ENCODE measurements at regions not wholly inside any gene's neighbourhood (a gene's known extent, or its start where the extent isn't known, plus 50 kb on each side); places are given as distances from the start of the nearest gene placed in this dataset.
A peak's percentile ranks its signal among the peaks of the same experiment; 100 is the strongest.

DNA sequence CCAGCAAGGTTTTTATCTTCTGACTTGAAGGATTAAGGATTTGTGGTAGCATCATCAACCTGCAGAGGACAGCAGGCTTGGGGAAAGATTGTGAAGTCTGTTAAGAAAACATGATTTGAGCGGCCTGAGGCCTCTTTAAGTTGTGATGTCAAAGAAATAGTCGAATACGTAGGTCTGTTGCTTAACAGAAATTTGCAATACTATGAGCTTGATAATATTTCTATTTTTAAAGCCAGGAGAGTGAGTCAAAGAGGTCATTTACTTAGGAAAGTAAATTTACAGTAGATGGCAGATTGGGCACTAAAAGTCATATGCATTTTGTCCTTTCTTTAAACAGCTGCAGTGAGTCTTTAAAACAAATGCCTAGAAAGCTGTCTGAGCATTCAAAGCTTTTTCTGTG is 336.3 kb downstream of the DIPK2A start:
- DNase-seq: no peak

DNA sequence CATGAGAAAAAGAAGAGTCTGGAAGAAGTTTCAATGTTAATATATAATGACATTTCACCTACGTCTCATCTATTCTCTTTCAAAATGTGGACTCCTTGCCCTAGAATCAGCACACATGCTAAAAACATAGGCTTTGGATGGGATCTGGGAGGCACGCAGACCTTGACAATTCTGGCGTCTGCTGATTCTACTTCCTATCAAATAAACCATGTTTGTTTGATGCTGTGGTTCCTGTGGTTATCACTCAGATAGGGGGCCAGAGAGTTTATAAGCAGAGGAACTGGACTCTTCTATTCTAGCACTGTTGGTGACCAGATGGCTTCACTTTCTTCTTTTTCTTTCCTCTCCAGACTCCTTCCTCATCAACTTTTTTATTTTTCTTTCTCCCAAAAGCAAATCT is 336.8 kb downstream of the DIPK2A start:
- DNase-seq: no peak

DNA sequence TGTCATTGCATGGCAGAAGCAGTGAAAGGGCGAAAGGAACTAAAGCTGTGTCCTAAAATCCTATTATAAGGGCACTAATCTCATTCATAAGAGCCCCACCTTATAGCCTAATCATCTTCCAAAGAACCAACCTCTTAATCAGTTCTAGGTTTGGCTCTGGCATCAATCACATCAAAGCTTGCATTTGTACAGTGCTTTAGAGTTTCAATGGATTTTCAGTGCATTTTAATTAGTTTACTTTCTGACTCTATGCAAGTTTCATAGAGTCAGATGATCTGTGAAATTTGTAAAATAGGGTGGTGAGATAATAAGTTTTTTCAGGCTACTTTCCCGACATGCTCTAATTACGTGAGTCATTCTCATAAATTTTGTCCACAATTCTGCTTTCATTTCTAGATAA is 341.1 kb downstream of the DIPK2A start:
- DNase-seq: no peak

DNA sequence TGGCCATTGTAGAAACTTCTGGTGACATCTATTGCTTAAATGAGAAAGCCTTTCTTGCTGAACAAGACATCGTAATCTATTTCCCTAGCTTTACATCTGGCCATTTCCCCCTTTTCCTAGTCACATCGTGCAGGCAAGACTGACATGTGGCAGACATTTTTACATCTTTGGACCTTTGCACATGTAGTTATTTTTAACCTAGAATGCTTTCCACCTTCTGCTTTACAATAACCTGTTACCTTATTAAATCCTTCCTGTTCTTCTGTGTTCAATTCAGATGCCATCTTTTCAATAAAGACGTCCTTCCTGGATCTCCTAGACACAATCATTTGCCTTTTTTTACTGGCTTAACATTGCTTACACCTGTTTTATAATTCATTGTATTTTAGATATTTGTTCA is 343.3 kb downstream of the DIPK2A start:
- no peak for DNase-seq

DNA sequence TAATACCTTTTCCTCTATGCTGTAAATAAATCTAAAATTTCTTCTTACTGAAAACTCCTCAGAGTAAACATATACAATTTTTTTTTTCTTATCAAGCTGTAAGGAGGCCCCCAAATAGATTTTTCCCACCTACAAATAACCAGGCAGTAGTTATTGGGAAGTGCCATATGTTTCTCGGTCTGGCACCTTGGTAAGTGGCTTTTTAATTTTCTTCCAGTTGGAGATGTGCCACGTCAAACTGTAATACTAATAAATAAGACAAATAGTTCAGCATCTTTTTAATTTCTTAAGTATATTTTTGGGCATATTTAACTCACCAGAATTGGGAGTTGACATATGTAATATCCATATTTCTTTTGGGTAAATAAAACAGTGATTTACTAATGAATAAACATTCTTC is 346.3 kb downstream of the DIPK2A start:
- DNase-seq: no peak

DNA sequence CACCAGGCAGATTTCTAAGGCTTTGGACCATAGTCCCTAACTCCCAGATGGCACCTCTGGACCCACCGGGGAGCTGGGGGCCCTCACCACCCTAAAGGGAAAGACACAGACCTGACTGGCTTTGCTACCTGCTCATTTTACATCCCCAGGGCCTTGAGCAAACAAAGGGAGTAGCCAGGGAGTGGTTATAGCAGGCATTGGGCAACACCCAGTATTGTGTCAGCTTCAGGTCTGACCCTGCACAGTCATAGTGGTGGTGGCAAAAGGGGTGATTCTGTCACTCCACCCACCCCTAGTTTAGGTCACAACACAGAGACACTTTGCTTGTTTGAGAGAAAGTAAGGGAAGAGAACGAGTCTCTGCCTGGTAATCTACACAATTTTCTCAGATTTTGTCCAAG is 352.5 kb downstream of the DIPK2A start:
- no peak for DNase-seq

DNA sequence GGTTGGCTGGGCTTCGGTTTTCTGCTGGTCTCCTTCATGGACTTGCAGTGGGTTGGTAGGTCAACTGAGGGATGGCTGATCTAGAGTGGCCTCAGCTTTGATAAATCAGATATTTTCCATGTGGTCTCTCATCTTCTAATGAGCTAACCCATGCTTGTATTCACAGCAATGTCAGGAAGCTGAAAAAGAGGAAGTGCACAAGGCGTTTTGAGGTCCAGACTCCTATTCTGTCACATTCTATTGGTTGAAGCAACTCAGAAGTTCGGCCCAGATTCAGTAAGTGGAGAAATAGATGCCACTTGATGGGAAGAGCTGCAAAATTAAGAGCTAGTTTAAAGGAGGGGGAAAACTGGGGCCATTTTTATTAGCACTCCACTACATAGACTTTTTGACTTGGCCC is 361.2 kb downstream of the DIPK2A start:
- DNase-seq: no peak

DNA sequence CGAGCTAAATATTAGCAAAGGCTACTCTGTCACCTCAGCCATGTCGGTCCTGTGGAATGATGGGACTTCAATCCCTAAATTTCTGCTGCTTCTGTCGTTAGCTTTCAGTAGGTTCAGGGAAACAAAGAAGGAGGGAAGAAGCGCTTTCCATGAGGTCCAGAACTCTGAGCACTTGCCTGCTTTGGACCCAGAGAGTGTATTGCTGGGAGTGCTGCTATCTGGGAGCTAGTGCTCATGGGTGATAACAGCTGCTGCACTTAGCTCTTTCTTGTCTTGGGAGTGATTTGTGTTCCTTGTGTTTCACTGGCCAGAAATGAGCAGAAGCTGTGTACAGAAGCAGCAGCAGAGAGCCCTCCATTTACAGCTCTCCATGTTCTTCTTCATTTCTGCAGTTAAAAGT is 369.8 kb downstream of the DIPK2A start:
- DNase-seq: no peak

DNA sequence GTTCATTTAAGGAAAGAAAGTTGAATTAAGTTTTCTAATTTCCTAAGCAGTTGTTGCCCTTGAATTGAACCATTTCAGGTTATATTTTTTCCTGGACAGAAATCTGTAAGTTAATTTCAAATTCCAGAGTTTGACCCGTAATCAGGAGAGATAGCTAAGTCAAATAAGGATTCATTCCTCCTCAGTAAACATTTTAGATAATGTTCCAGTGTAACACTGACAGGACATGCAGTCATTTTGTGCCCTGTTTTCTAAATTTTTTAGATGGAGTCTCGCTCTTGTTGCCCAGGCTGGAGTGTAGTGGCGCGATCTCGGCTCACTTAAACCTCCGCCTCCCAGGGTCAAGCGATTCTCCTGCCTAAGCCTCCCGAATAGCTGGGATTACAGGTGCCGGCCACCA is 371.7 kb downstream of the DIPK2A start:
- DNase-seq: no peak

DNA sequence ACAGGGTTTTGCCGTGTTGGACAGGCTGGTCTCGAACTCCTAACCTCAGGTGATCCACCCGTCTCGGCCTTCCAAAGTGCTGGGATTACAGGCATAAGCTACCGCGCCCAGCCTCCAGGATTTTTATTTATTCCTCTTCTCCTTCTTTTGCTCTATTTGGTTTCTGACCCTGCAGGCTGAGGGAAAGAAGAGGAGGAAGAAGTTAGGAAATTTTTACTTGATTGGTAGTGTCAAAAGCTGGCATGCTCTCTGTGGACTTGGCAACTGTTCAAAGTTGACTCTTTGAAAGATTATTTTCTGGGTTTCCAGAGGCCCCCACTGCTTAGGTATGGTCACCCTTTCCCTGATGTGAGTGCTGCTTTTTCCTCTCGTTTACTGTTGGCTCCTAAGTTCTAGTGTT is 372.2 kb downstream of the DIPK2A start:
- no peak for DNase-seq

DNA sequence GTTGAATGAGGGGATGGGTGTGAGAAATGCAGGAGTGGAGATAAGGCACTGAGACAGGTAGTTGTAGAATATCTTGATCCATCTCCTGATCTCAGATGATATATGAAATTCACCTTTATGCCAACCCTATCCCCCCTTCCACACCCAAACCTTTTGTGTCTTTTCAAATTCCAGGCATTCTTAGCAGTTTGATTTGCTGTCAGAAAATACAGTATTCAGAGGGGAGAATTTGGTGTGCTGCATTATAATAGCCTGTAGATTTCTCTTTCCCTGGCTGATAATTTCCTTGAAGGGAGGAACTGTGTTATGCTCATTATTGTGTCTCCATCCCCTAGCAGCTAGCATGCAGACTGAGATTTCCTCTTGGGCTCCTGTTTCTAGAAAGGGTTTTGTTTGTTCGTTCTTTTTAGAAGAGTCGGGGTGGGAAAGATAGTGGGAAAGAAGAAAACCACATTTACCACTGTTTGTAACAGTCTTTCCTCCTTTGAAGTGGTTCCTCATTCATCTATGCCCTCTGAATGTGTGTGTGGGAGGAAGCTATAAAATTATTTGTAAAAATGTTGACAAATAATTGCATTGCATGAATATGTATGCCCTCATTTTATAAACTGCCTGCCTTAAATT is 373.4 kb downstream of the DIPK2A start:
- DNase-seq: peak; percentile 10

DNA sequence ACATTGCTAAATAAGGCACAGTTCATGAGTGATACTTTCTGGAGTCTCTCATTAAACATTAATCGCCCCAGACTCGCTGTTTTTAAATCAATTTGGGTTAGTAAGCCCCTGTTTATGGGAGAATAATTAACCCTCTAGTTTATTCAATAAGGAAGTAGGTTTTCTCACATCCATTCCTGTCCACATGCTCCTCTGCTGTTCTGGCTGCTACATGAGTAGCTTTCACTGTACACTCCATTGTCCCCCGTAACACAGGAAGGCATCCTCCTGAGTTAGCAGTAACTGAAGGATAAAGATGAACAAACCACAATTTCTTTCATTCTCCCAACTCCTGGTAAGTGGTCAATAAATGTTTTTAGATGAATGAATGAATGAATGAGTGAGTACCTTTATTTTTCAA is 378.5 kb downstream of the DIPK2A start:
- no peak for DNase-seq

DNA sequence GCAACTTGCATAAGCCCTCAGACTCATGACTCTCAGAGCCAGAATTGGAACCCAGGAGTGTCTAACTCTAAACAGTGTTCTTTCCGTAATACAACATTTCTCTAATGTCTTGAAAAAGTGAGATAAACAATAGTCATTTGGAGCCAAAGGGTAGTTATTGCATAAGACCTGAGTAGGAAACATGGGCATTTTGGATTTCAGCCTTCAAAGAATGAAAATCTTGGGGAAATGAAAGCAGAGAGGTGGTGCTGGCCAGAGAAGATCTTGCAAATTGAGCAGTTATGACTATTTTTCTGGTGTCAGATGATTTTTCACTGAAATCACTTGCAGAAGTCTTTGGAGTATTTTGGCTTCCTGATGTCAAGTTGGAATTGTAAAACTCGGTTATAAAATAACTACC is 379.4 kb downstream of the DIPK2A start:
- DNase-seq: no peak

DNA sequence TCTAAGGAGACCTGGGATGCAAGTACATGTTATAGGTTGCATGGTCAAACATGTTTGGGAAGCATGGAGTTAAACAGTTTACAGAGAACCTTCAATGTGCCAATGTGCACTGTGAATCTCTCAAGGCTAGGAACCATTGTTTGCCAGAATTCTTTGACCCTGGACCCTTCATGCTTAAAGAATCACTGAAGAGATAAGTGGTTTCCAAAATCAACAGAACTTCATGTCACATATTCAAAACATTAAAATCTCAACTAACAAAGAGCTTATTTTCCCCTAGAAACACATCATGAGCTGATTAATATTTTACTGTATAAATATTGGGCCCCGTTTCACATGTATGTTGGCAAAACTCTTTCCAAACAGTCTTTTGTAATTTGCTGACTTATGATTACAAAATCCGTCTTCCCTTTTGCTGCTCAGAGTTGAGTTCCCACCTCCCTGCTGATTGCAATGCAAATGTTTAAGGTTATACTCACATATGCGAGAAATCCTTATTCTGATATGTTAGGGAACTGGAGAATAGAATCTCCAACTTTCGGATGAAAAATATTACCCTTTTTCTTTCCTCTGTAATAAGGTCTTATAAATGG is 380.2 kb downstream of the DIPK2A start:
- no peak for DNase-seq

DNA sequence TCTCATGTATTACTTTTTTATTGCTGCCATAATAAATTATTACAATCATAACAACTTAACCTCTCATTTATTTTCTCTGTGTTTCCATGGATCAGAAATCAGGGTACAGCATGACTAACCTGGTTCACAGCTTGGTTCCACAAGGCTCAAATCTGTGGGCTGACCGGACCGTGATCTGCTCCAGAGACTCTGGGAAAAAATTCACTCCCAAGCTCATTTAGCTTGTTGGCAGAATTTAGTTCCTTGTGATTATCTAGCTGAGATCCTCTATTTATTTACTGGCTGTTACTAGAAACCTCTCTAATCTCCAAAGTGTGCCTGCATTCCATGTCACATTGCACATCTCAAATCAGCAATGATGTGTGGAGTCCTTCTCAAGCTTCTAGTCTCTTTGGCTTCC is 386.6 kb downstream of the DIPK2A start:
- DNase-seq: no peak

DNA sequence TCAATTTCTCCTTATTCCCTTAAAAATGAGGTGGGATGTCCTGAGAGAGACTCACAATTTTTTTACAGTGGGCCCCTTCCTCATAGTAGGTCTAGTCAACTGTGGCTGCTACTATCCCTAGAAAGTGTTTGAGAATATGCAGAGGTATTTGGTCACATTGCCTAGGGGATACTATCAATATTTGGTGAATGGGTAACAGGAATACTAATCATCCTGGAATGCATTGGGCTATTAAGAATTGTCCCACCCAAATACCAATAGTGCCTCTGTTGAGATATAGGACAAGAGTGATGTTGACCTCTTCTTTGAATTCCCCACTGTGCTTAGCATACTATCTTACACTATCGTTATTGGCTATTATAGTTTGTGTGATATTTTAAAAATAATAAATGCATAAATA is 389.4 kb downstream of the DIPK2A start:
- DNase-seq: no peak

DNA sequence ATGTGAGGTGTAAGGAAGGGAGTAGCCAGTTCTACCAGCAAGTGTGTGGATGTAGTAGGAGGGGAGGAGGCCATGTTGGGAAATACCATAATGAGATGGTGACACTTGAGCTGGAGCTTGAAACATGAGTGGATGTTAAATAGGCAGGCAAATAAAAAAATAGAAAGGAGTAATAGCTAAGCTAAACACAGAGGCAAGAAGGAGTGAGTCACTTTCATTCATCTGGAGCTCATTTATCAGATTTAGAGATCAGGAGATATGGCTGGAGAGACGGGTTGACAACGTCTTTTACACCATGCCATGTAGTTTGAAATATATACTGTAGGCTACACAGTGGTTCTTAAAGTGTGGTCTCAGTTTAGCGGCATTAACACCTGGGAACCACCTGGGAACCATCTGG is 390.5 kb downstream of the DIPK2A start:
- DNase-seq: no peak

DNA sequence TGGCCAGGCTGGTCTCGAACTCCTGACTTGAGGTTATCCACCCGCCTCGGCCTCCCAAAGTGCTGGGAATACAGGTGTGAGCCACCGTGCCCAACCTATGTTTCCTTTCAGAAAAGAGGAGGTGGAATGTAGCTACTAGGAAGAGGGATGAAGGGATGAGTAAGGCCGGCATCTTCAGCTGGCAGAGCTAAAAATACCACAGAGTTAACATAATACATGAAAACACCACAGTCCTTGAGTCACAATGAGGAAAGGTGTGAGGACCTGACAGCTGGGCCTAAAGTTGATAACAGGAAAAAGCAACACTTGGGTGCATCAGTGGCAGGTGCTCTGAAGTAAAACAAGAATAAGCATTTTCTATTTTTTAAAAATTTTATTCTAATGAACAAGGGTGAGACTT is 392.2 kb downstream of the DIPK2A start:
- no peak for DNase-seq

DNA sequence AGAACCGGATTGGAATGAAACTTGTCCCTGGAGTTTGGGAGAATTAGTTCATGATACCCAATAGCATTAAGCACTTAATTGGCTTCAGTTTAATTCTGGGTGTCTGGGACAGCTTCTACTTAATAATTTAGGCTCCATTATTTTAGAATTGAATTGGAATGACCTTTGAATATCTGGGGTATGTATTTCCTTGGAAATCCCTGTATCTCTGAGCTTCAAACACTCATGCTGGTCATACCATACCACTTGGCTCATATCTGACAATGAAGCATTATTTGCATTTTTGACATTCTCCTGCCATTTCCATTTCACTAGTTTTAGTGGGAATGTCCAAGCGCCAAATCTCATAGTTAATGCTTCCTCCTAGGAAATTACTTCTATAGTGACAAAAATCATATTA is 393.1 kb downstream of the DIPK2A start:
- no peak for DNase-seq

DNA sequence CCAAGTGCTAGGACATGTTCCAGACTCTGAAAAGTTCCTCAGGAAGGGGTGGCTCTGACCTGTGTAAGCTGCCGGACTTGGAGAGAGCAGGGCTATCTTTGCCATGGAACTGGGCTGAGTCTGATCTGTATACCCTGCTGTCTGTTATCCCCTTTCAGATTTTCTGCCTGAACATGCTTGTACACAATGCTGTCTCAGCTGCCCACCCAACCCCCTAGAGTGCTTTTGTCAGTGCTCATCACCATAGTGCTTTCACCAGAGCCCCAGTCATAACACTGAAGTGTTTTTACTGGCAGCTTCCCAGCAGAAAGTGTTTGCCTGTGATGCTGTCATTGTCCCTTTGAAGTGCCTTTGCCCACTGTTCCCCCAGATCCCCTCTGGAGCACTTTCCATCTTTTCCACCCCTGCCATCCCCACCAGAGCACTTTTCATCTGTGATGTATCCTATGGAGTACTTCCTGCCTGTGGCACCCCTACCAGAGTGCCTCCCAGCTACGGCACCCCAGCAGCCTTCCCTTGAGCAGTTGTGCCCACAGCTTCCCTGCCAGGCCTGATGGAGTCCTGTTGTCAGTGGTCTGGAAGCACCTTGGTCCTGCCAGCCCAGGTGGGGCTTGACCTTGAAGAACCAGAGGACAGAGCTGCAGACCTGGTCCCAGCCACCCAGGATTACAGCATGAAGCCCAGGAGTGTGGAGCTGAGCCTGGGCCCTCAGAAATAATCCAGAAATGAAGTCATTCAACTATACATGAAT is 397.7 kb downstream of the DIPK2A start:
- no peak for DNase-seq

DNA sequence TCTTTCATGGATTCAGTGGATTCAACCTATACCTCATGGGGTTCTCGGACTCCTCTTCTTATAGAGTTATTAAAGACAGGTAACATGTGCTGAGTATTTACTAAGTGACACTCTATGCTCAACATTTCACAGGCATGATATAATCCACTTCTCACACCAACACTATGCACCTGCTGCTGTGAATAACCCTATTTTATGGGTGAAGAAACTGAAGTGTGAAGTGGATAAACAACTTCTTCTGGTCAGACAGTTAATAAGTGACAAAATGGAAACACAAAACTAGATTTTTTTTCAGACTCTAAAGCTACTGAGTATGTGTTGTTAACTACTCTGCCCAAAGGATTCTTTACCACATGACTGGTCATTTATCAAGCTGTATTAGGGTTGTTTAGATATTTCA is 403.5 kb downstream of the DIPK2A start:
- no peak for DNase-seq

DNA sequence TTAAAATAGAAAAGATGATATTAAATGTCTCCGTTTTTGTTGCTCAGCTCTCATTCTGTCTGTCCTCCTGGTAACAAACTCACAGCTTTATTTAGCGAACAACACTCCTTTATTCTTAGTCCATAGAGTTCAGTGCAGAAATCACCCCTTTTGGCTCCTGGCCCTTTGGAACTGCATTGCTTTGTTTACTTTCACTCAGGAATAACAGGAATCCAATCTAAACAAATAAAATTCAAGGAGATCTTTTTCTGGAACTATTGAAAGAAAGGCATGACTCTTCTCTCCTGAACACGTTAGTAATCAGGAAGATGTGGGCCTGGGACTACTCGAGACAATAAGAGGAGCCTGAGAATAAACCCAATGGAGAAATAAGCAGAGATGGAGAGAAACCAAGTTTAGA is 409.2 kb downstream of the DIPK2A start:
- no peak for DNase-seq

DNA sequence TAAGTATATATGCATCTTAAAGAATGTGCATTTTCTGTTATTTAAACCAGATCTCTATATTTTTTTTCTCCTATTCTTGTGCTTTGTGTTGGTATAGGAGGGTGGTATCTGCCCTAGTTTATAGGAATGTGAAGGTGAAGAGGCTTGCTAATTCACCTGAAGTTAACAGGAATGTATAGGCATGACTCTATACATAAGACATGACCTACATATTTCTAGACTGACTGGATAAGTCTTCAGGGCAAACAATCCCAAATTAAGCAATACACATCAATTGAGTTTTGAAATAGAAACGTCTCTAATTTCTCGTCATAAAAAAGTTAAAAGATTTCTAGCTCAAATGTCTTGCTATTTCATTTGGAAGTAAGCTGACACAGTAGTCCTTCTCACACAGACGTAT is 410.0 kb downstream of the DIPK2A start:
- DNase-seq: no peak

DNA sequence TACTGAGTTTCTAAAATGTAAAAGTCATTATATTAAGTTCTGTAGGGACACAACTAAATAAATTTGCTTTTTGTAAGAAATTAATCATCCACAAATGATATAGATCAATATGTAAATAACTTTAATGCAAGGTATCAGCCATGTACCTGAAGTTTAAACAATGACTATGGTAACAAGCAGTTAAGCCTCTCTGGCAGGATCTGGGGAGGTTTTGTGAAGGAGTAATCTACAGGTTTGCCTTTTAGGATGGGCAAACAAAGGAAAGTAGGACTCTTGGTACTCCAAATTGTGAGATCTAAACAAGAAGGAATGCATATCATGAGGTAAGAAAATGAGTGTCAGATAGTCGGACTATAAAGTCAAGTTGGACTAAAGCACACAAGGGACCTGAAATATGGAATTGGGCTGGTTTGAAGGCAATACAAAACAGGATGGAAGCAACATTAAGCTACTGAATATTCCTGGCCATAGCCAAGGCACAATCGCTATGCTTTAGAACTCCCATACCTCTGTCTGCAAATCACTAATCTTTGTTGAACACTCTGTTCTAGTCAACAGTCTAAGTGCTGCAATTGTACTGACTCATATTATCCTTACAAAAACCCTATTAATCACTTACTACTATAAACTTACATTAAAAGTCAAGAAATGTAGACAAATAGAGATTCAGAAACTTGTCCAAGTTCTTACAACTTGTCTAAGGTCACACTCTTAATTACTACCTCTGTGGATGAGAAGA is 412.8 kb downstream of the DIPK2A start:
- DNase-seq: no peak

Data from SIG-M5 (cell line).